H1 (cell line): ENCODE measurements at regions not wholly inside any gene's neighbourhood (a gene's known extent, or its start where the extent isn't known, plus 50 kb on each side); places are given as distances from the start of the nearest gene placed in this dataset.

Experiments used
- CTCF ChIA-PET: fragments of 300-600 bp; sonication (Branson Sonifier 250); formaldehyde crosslinking; loops from one replicate; lab custom pipeline; 2021; ENCODE audit not compliant: partially characterized antibody; lab: Charles Lee
- POLR2A ChIA-PET: fragments of 300-600 bp; sonication (Branson Sonifier 250); formaldehyde crosslinking; loops from one replicate; lab custom pipeline; 2021; ENCODE audit warnings: inconsistent platforms; ENCODE audit not compliant: partially characterized antibody; lab: Charles Lee
- DNase-seq, 2 experiments: peaks; one replicate each; pipeline versions ENCODE4 v3.0.0 to v3.0.0-alpha.2; 2010 to 2022; ENCODE audit warnings: low spot score in 2 of 2, low read depth in 1 of 2, mixed read lengths in 1 of 2
- FAIRE-seq: peaks from 2 replicates; lab custom pipeline; 2011; peaks lifted over from hg19 to GRCh38; lab: Jason Lieb, UNC
- H2AFZ ChIP-seq: 2 replicates; pipeline ENCODE4 v1.8.1; 2012; ENCODE audit warnings: low read length, inconsistent platforms
- H2AK5ac ChIP-seq: 2 replicates; pipeline ENCODE4 v1.6.1; 2013; ENCODE audit warnings: low read depth, low read length
- H2BK120ac ChIP-seq: replicated peaks from 2 replicates; pipeline ENCODE3; 2013; ENCODE audit warnings: low read depth, low read length, inconsistent platforms
- H2BK12ac ChIP-seq: 2 replicates; pipeline ENCODE4 v1.6.1; 2013; ENCODE audit warnings: low read depth, low read length
- H2BK15ac ChIP-seq: 2 replicates; pipeline ENCODE4 v1.6.1; 2013; ENCODE audit warnings: low read length
- H2BK20ac ChIP-seq: 2 replicates; pipeline ENCODE4 v1.6.1; 2013; ENCODE audit warnings: low read length
- H2BK5ac ChIP-seq: 2 replicates; pipeline ENCODE4 v1.6.1; 2013; ENCODE audit warnings: low read depth, low read length
- H3K14ac ChIP-seq: 2 replicates; pipeline ENCODE4 v1.6.1; 2013; ENCODE audit warnings: inconsistent platforms; ENCODE audit not compliant: insufficient read length
- H3K18ac ChIP-seq: 2 replicates; pipeline ENCODE4 v1.6.1; 2013; ENCODE audit warnings: low read length; ENCODE audit errors: extremely low read depth
- H3K23ac ChIP-seq: 2 replicates; pipeline ENCODE4 v1.6.1; 2013; ENCODE audit warnings: inconsistent platforms; ENCODE audit not compliant: insufficient read length
- H3K23me2 ChIP-seq: 2 replicates; pipeline ENCODE4 v1.6.1; 2013; ENCODE audit warnings: low read depth, low read length
- H3K27ac ChIP-seq: 2 replicates; pipeline ENCODE4 v1.6.1; 2011; ENCODE audit warnings: low read depth, low read length, inconsistent platforms
- H3K27me3 ChIP-seq, 4 experiments: replicated peaks in 1 of 4; 1 replicate in 1 of 4; 2 replicates in 3 of 4; pipeline versions ENCODE4 v1.6.1 to v1.8.1; 2011 to 2013; ENCODE audit warnings: low read length in 3 of 4, mild to moderate bottlenecking in 3 of 4, inconsistent platforms in 2 of 4, mixed read lengths in 2 of 4, moderate library complexity in 1 of 4; ENCODE audit not compliant: control insufficient read depth in 3 of 4, insufficient read depth in 3 of 4; ENCODE audit errors: extremely low read depth in 1 of 4
- H3K36me3 ChIP-seq, 4 experiments: 2 replicates each; pipeline versions ENCODE4 v1.6.1 to v1.8.1; 2011 to 2013; ENCODE audit warnings: mild to moderate bottlenecking in 4 of 4, low read length in 3 of 4, moderate library complexity in 2 of 4, control low read depth in 1 of 4, inconsistent platforms in 1 of 4; ENCODE audit not compliant: insufficient read depth in 4 of 4, control insufficient read depth in 2 of 4
- H3K4ac ChIP-seq: replicated peaks from 2 replicates; pipeline ENCODE3; 2013; ENCODE audit warnings: low read length, low read depth, mixed read lengths, inconsistent platforms; ENCODE audit not compliant: insufficient read length
- H3K4me1 ChIP-seq, 4 experiments: replicated peaks in 1 of 4; 1 replicate in 1 of 4; 2 replicates in 3 of 4; pipeline versions ENCODE4 v1.6.1 to v1.8.1; 2011 to 2013; ENCODE audit warnings: low read length in 3 of 4, inconsistent platforms in 2 of 4, mixed read lengths in 1 of 4; ENCODE audit not compliant: insufficient read depth in 4 of 4, control insufficient read depth in 3 of 4
- H3K4me2 ChIP-seq, 2 experiments: 2 replicates each; pipeline versions ENCODE4 v1.6.1 to v1.8.1; 2011 to 2013; ENCODE audit warnings: low read depth in 2 of 2, low read length in 2 of 2, control low read depth in 1 of 2, inconsistent platforms in 1 of 2, mild to moderate bottlenecking in 1 of 2; ENCODE audit not compliant: insufficient read depth in 1 of 2
- H3K4me3 ChIP-seq, 4 experiments: fragments of 200-600, 300-600 bp in 1 of 4; sonication (generic), shearing (Covaris generic), sonication (Bioruptor Twin) in 1 of 4; 2 replicates each; pipeline versions ENCODE4 v1.5.1 to v1.8.1; 2011 to 2016; ENCODE audit warnings: low read length in 4 of 4, low read depth in 3 of 4, control low read depth in 2 of 4, inconsistent platforms in 2 of 4, mild to moderate bottlenecking in 2 of 4, mixed read lengths in 1 of 4, moderate library complexity in 1 of 4; ENCODE audit not compliant: insufficient read depth in 2 of 4; ENCODE audit errors: extremely low read depth in 1 of 4
- H3K56ac ChIP-seq: replicated peaks from 2 replicates; pipeline ENCODE3; 2013; ENCODE audit warnings: low read depth, mild to moderate bottlenecking, mixed read lengths, low read length, inconsistent platforms; ENCODE audit not compliant: insufficient read length
- H3K79me1 ChIP-seq: 2 replicates; pipeline ENCODE4 v1.6.1; 2013; ENCODE audit warnings: low read depth, low read length, control low read depth
- H3K79me2 ChIP-seq, 2 experiments: 2 replicates each; pipeline versions ENCODE4 v1.6.1 to v1.8.1; 2012 to 2013; ENCODE audit warnings: low read length in 2 of 2, mild to moderate bottlenecking in 2 of 2, inconsistent platforms in 1 of 2; ENCODE audit not compliant: insufficient read depth in 2 of 2, control insufficient read depth in 1 of 2
- H3K9ac ChIP-seq, 4 experiments: replicated peaks in 1 of 4; 1 replicate in 1 of 4; 2 replicates in 3 of 4; pipeline versions ENCODE4 v1.6.1 to v1.8.1; 2011 to 2013; ENCODE audit warnings: low read depth in 3 of 4, low read length in 3 of 4, control low read depth in 2 of 4, mild to moderate bottlenecking in 2 of 4, moderate library complexity in 2 of 4, inconsistent platforms in 1 of 4; ENCODE audit errors: extremely low read depth in 1 of 4
- H3K9me3 ChIP-seq, 2 experiments: 2 replicates each; pipeline versions ENCODE4 v1.6.1 to v1.8.1; 2012 to 2013; ENCODE audit warnings: mild to moderate bottlenecking in 2 of 2, moderate library complexity in 2 of 2, control low read depth in 1 of 2, inconsistent platforms in 1 of 2, low read depth in 1 of 2, low read length in 1 of 2, mixed read lengths in 1 of 2; ENCODE audit not compliant: insufficient read depth in 2 of 2
- H4K20me1 ChIP-seq, 2 experiments: replicated peaks in 1 of 2; 2 replicates each; pipeline versions ENCODE3 to v1.8.1; 2011 to 2013; ENCODE audit warnings: inconsistent platforms in 2 of 2, low read length in 2 of 2, mild to moderate bottlenecking in 1 of 2; ENCODE audit not compliant: insufficient read depth in 2 of 2, control insufficient read depth in 1 of 2
- H4K5ac ChIP-seq: 2 replicates; pipeline ENCODE4 v1.6.1; 2013; ENCODE audit warnings: low read length, low read depth, mixed read lengths, inconsistent platforms; ENCODE audit not compliant: insufficient read length
- H4K8ac ChIP-seq: 2 replicates; pipeline ENCODE4 v1.8.0; 2013; ENCODE audit warnings: mild to moderate bottlenecking, moderate library complexity, low read length, inconsistent platforms; ENCODE audit not compliant: insufficient read depth; ENCODE audit errors: extremely low read depth
- H4K91ac ChIP-seq: replicated peaks from 2 replicates; pipeline ENCODE3; 2013; ENCODE audit warnings: low read length, mixed read lengths, inconsistent platforms; ENCODE audit not compliant: insufficient read length
- BCL11A ChIP-seq, 2 experiments: IDR thresholded peaks; one replicate each; pipeline ENCODE4 v1.6.1; 2011; ENCODE audit warnings: low read depth in 2 of 2, low read length in 2 of 2, mild to moderate bottlenecking in 2 of 2
- CEBPB ChIP-seq: IDR thresholded peaks from 2 replicates; pipeline ENCODE4 v1.6.1; 2012; ENCODE audit warnings: low read depth, low read length
- CTBP2 ChIP-seq: IDR thresholded peaks from 2 replicates; pipeline ENCODE4 v1.7.0; 2011; ENCODE audit warnings: borderline replicate concordance, mild to moderate bottlenecking, moderate library complexity, mixed read lengths, low read length; ENCODE audit not compliant: insufficient read depth, insufficient read length
- HDAC2 ChIP-seq, 2 experiments: fragments of 300-600 bp in 1 of 2; sonication (generic) in 1 of 2; IDR thresholded peaks; 2 replicates each; pipeline ENCODE4 v1.6.1; 2011 to 2012; ENCODE audit warnings: low read depth in 2 of 2, low read length in 2 of 2, mild to moderate bottlenecking in 2 of 2, moderate library complexity in 2 of 2, borderline replicate concordance in 1 of 2, inconsistent platforms in 1 of 2
- JUN ChIP-seq: IDR thresholded peaks from 2 replicates; pipeline ENCODE4 v1.6.1; 2011; ENCODE audit warnings: low read depth, mild to moderate bottlenecking, improper control_type of control experiment, low read length
- KDM1A ChIP-seq: fragments of 200-600, 300-600 bp; sonication (generic); IDR thresholded peaks from 2 replicates; pipeline ENCODE4 v1.7.1; 2016; ENCODE audit warnings: mild to moderate bottlenecking, low read length, borderline replicate concordance
- NANOG ChIP-seq: IDR thresholded peaks from 2 replicates; pipeline ENCODE4 v1.6.1; 2011; ENCODE audit warnings: low read length, low read depth, mild to moderate bottlenecking, inconsistent platforms; ENCODE audit not compliant: insufficient read depth, poor library complexity, severe bottlenecking
- POLR2AphosphoS5 ChIP-seq: IDR thresholded peaks from 2 replicates; pipeline ENCODE4 v1.6.1; 2011; ENCODE audit warnings: low read depth, low read length
- SAP30 ChIP-seq: fragments of 300-600 bp; sonication (generic); IDR thresholded peaks from 2 replicates; pipeline ENCODE4 v1.7.1; 2012; ENCODE audit warnings: low read length, moderate library complexity, mild to moderate bottlenecking, inconsistent platforms; ENCODE audit not compliant: insufficient read depth, insufficient replicate concordance
- SIRT6 ChIP-seq: IDR thresholded peaks from one replicate; pipeline ENCODE4 v1.7.1; 2012; ENCODE audit warnings: low read length, inconsistent platforms
- SP1 ChIP-seq: IDR thresholded peaks from 2 replicates; pipeline ENCODE4 v1.6.1; 2011; ENCODE audit warnings: low read depth, low read length
- TBP ChIP-seq: IDR thresholded peaks from 2 replicates; pipeline ENCODE4 v1.6.1; 2011; ENCODE audit warnings: low read depth, low read length, improper control_type of control experiment
- TCF12 ChIP-seq: IDR thresholded peaks from 2 replicates; pipeline ENCODE4 v1.6.1; 2011; ENCODE audit warnings: low read depth, mild to moderate bottlenecking, low read length
- whole genome bisulfite sequencing, 2 experiments: shearing (Covaris generic) in 1 of 2; methylation state at CpG; one replicate each; pipeline versions ENCODE4 v1.1.6 to v1.1.7; 2013 to 2015; ENCODE audit warnings: low lambda C conversion rate in 2 of 2, mixed read lengths in 2 of 2, inconsistent platforms in 1 of 2, low coverage in 1 of 2, missing lambda C conversion rate in 1 of 2; ENCODE audit not compliant: insufficient replicate concordance in 2 of 2, insufficient coverage in 1 of 2, insufficient read length in 1 of 2; ENCODE audit errors: extremely low coverage in 1 of 2, missing lambda C conversion rate in 1 of 2; 5-methylcytosine and 5-hydroxymethylcytosine counted together
- TF ChIP-seq, protein P1 (sequence below): IDR thresholded peaks from 2 replicates; pipeline ENCODE4 v1.6.1; 2011; ENCODE audit warnings: low read length, improper control_type of control experiment

DNA sequence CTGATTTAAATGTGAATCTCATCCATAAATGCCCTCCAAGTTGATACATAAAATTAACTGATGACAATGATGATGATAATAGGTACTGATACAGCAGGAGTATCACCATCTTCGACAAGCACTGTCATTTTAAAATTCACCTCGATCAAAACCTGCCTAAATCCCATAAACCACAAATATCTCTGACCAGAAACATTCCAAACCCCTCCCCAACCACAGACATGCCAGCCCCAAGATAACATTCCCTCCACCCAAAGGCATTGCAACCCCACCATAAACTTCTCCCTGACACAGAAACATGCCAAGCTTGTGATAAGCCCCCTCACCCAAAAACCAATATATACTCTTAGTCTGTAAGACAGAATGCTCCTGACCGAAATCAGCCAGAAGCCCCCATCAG, 63.7 kb upstream of the WDFY3 start:
- Histone ChIP-seq H3K9ac (no peak overlapping the region), H2BK20ac (no peak overlapping the region), H3K36me3 (no peaks in the 10 kb centered on the region; a peak in 1 of 8 replicates), H3K23ac (no peak overlapping the region), H4K5ac (no peak overlapping the region), H2AK5ac (no peak overlapping the region), H2AFZ (no peak overlapping the region), H4K8ac (no peak overlapping the region), H3K4me2 (no peak overlapping the region), H3K9me3 (peaks cover 17 to 19% of the 10 kb centered on the region in 2 experiments), H3K27me3 (peaks cover 0 to 1% (median 0%) of the 10 kb centered on the region in 4 experiments; a peak in 1 of 7 replicates), H3K4me1 (no peaks in the 10 kb centered on the region), H3K18ac (no peak overlapping the region), H2BK120ac (no peak overlapping the region), H3K23me2 (no peaks in the 10 kb centered on the region), H2BK12ac (no peak overlapping the region), H2BK5ac (no peak overlapping the region), H4K20me1 (no peaks in the 10 kb centered on the region), H2BK15ac (no peak overlapping the region), H3K79me2 (no peaks in the 10 kb centered on the region), H3K79me1 (no peaks in the 10 kb centered on the region), H3K27ac (no peak overlapping the region), H4K91ac (no peak overlapping the region), H3K14ac (no peak overlapping the region), H3K4ac (no peak overlapping the region), H3K4me3 (no peak overlapping the region), H3K56ac (no peak overlapping the region)
- DNase-seq: no peak
- FAIRE-seq: no peak
- ChIA-PET POLR2A (no interaction called here), CTCF (no interaction called here)
- WGBS, 2 experiments: 93 to 100% methylated on average over 1 to 3 of the region's 3 CpGs
- no peak for TF ChIP-seq SP1
- no peak for TF ChIP-seq CEBPB
- no peak for TF ChIP-seq BCL11A (IDR thresholded peaks at IDR 0.05; ENCODE audit: low read depth in 2 of 2, low read length in 2 of 2)
- no peak for TF ChIP-seq POLR2AphosphoS5
- TF ChIP-seq, protein P1, sequence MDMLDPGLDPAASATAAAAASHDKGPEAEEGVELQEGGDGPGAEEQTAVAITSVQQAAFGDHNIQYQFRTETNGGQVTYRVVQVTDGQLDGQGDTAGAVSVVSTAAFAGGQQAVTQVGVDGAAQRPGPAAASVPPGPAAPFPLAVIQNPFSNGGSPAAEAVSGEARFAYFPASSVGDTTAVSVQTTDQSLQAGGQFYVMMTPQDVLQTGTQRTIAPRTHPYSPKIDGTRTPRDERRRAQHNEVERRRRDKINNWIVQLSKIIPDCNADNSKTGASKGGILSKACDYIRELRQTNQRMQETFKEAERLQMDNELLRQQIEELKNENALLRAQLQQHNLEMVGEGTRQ: no peak
- TF ChIP-seq NANOG: no peak
- no peak for TF ChIP-seq SAP30
- TF ChIP-seq TCF12: no peak
- no peak for TF ChIP-seq KDM1A
- TF ChIP-seq JUN: no peak
- TF ChIP-seq SIRT6: no peak
- TF ChIP-seq CTBP2: no peak
- TF ChIP-seq HDAC2 (IDR thresholded peaks at IDR 0.05; ENCODE audit: borderline replicate concordance in 1 of 2, low read depth in 2 of 2, low read length in 2 of 2): no peak
- no peak for TF ChIP-seq TBP
